HL-60 (cell line): ENCODE measurements at regions not wholly inside any gene's neighbourhood (a gene's known extent, or its start where the extent isn't known, plus 50 kb on each side); places are given as distances from the start of the nearest gene placed in this dataset.

Experiments
- DNase-seq, 2 experiments: peaks; one replicate each; pipeline ENCODE4 v3.0.0-alpha.2; 2010 to 2020; ENCODE audit warnings: low read depth in 1 of 2, low spot score in 1 of 2
- H3K27ac ChIP-seq: fragments of 250-450 bp; sonication (Bioruptor Pico); replicated peaks from 2 replicates; pipeline ENCODE4 v1.5.1; 2020; ENCODE audit warnings: mild to moderate bottlenecking, moderate library complexity
- H3K27me3 ChIP-seq: fragments of 250-450 bp; sonication (Bioruptor Pico); 2 replicates; pipeline ENCODE4 v1.5.1; 2021; ENCODE audit warnings: mild to moderate bottlenecking, moderate library complexity; ENCODE audit not compliant: insufficient read depth, poor library complexity, severe bottlenecking
- H3K4me3 ChIP-seq: replicated peaks from 2 replicates; pipeline ENCODE4 v1.5.1; 2011; ENCODE audit warnings: mild to moderate bottlenecking, control low read depth, low read length; ENCODE audit not compliant: insufficient read depth
- CTCF ChIP-seq: IDR thresholded peaks from one replicate; pipeline ENCODE4 v1.5.1; 2011; ENCODE audit warnings: low read length, control low read depth, inconsistent platforms; ENCODE audit not compliant: insufficient read depth
- GABPA ChIP-seq: IDR thresholded peaks from 2 replicates; pipeline ENCODE4 v1.6.1; 2012; ENCODE audit warnings: low read depth
- POLR2AphosphoS5 ChIP-seq: IDR thresholded peaks from 2 replicates; pipeline ENCODE4 v1.6.1; 2012; ENCODE audit warnings: low read depth
- REST ChIP-seq: IDR thresholded peaks from 2 replicates; pipeline ENCODE4 v1.6.1; 2012; ENCODE audit warnings: low read depth; ENCODE audit not compliant: insufficient replicate concordance
- SPI1 ChIP-seq: IDR thresholded peaks from 2 replicates; pipeline ENCODE4 v1.6.1; 2012; ENCODE audit warnings: low read depth, mild to moderate bottlenecking, borderline replicate concordance

- no peak for DNase-seq
- TF ChIP-seq SPI1 = no peak
- TF ChIP-seq CTCF = no peak
- no peak for TF ChIP-seq GABPA
- no peak for TF ChIP-seq POLR2AphosphoS5
- no peak for TF ChIP-seq REST
- Histone ChIP-seq H3K27ac (no peak overlapping the region), H3K27me3 (no peaks in the 10 kb centered on the region), H3K4me3 (no peak overlapping the region)
Measured at GRCh38 chr19:46944123-46944748, 75.4 kb upstream of the NPAS1 start.

- Histone ChIP-seq H3K4me3 (no peak overlapping the region), H3K27ac (no peak overlapping the region), H3K27me3 (no peaks in the 10 kb centered on the region)
- no peak for TF ChIP-seq GABPA
- TF ChIP-seq SPI1 = no peak
- no peak for TF ChIP-seq POLR2AphosphoS5
- no peak for TF ChIP-seq REST
- TF ChIP-seq CTCF = no peak
- no peak for DNase-seq
Measured at GRCh38 chr19:46944918-46945628, 74.6 kb upstream of the NPAS1 start.

- Histone ChIP-seq H3K27ac (no peak overlapping the region), H3K4me3 (no peak overlapping the region), H3K27me3 (no peaks in the 10 kb centered on the region)
- TF ChIP-seq REST (no peak), SPI1 (no peak), GABPA (no peak), CTCF (no peak), POLR2AphosphoS5 (no peak)
- DNase-seq = no peak
Measured at GRCh38 chr19:46945694-46946489, 73.7 kb upstream of the NPAS1 start.
